ENCODE measurements at regions not wholly inside any gene's neighbourhood (a gene's known extent, or its start where the extent isn't known, plus 50 kb on each side); places are given as distances from the start of the nearest gene placed in this dataset.
"Not testable (repeated sequence)": the region's sequence is repeated elsewhere in the genome, so short reads cannot be mapped to it uniquely, and the experiment has no call there.

- no peak for DNase-seq
These were observed 765.8 kb downstream of the SLITRK5 start for GRCh38 chr13:88436974-88437373.

- no peak for DNase-seq
These were observed 779.3 kb downstream of the SLITRK5 start for GRCh38 chr13:88450515-88450914.

- no peak for DNase-seq
These were observed 785.0 kb downstream of the SLITRK5 start for GRCh38 chr13:88456151-88456550.

GRCh38 chr13:88459331-88459730, 788.2 kb downstream of the SLITRK5 start:
- no peak for DNase-seq

GRCh38 chr13:88461272-88462009, 790.3 kb downstream of the SLITRK5 start:
- no peak for DNase-seq

GRCh38 chr13:88464851-88465250, 793.7 kb downstream of the SLITRK5 start:
- no peak for DNase-seq

GRCh38 chr13:88472316-88472715, 801.1 kb downstream of the SLITRK5 start:
- no peak for DNase-seq

- DNase-seq: no peak
These were observed 812.0 kb downstream of the SLITRK5 start for GRCh38 chr13:88483202-88483601.

- no peak for DNase-seq
These were observed 836.7 kb downstream of the SLITRK5 start for GRCh38 chr13:88507909-88508308.

- not testable (repeated sequence) for DNase-seq
These were observed 841.8 kb downstream of the SLITRK5 start for GRCh38 chr13:88512993-88513392.

GRCh38 chr13:88526186-88526852, 855.1 kb downstream of the SLITRK5 start:
- no peak for DNase-seq

GRCh38 chr13:88526853-88527215, 855.7 kb downstream of the SLITRK5 start:
- no peak for DNase-seq

- no peak for DNase-seq
These were observed 870.8 kb downstream of the SLITRK5 start for GRCh38 chr13:88541994-88542393.

- DNase-seq: no peak
These were observed 873.7 kb downstream of the SLITRK5 start for GRCh38 chr13:88544836-88545235.

- no peak for DNase-seq
These were observed 881.8 kb downstream of the SLITRK5 start for GRCh38 chr13:88552966-88553365.

- no peak for DNase-seq
These were observed 894.4 kb downstream of the SLITRK5 start for GRCh38 chr13:88565566-88565965.

- no peak for DNase-seq
These were observed 914.7 kb downstream of the SLITRK5 start for GRCh38 chr13:88585861-88586260.

GRCh38 chr13:88586263-88586662, 915.1 kb downstream of the SLITRK5 start:
- no peak for DNase-seq

- no peak for DNase-seq
These were observed 919.4 kb downstream of the SLITRK5 start for GRCh38 chr13:88590574-88590973.

GRCh38 chr13:88592105-88592504, 920.9 kb downstream of the SLITRK5 start:
- no peak for DNase-seq

GRCh38 chr13:88601949-88602348, 930.8 kb downstream of the SLITRK5 start:
- DNase-seq: no peak

- no peak for DNase-seq
These were observed 931.9 kb downstream of the SLITRK5 start for GRCh38 chr13:88602786-88603777.

GRCh38 chr13:88617176-88617575, 946.0 kb downstream of the SLITRK5 start:
- no peak for DNase-seq
